HG03342 (cell line): ENCODE measurements at regions not wholly inside any gene's neighbourhood (a gene's known extent, or its start where the extent isn't known, plus 50 kb on each side); places are given as distances from the start of the nearest gene placed in this dataset.
A peak's percentile ranks its signal among the peaks of the same experiment; 100 is the strongest.
"Not testable (repeated sequence)": the region's sequence is repeated elsewhere in the genome, so short reads cannot be mapped to it uniquely, and the experiment has no call there.

Source experiments
- ATAC-seq: cut with Tn5 transposase; IDR thresholded peaks from one replicate; pipeline ENCODE4 v1.9.1; 2021; ENCODE audit warnings: mild to moderate bottlenecking, moderate library complexity; ENCODE audit not compliant: unreplicated experiment

DNA sequence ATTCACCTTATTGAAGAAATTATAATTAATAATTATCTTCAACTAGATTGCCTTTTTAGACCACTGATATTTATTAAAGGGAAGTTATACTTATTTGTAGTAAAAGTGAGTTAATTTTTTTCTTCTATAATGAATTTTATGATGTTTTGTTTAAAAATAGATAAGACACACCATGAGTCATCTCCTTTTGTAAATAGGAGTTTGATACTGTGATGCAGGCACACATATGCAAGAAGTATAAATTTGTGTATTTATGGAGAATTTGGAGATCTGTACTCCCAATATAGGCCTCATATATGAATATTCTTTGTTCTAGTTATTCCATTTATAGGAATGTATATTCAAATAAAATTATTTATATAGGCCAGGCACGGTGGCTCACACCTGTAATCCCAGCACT lies 703.5 kb upstream of the CHAC2 start:
- no peak for ATAC-seq

DNA sequence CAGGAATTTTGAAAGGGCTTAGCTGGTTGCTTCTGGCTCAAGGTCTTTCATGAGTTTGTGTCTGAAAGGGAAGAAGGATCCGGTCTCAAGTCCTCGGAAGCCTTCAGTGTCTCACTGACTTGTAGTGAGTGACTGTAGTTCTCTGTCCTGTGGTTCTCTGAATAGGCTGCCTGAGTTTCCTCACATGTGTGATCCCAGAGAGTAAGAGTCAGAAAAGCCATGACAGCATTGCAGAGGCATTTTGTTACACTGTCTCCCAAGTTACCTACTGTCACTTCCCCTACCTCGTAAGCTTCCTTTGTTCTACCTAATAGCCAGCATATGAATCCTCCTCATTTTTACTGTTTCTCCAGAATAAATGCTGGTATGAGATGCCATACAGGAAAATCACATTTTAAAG lies 709.1 kb upstream of the CHAC2 start:
- no peak for ATAC-seq

DNA sequence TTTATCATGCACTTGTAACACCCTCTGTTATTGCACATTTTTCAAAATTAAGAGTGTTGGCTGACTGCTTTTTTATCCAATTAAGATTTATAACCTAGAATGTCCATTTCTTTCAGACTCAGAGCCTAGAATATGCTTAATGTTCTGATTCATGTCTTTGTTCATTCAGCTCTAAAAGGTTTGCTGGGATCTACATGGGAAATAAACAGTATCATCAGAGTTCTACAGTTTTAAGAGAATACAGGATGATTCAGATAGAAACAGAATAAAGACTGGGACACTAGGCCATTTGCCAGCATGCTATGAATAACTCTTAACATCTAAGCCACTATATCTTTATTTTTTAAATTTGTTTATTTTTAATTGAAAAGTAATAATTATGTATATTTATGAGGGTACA lies 713.7 kb upstream of the CHAC2 start:
- ATAC-seq = no peak

DNA sequence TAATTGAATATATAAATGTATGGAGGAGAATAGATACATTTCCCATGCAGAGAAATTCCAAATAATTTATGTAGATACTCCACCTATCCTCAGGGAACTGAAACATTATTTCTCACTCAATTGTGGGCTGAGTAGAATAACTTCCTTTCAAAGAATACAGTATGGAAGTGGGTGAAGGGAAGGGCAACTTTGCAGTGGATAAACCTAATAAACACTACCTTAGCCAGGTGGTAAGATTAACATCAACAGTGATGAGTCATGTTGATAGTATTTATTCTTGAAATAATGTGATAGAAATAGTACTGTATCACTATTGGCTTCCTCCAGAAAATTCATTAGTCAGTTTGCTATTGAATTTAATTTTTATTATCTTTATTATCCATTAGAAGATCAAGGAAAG lies 716.4 kb upstream of the CHAC2 start:
- no peak for ATAC-seq

DNA sequence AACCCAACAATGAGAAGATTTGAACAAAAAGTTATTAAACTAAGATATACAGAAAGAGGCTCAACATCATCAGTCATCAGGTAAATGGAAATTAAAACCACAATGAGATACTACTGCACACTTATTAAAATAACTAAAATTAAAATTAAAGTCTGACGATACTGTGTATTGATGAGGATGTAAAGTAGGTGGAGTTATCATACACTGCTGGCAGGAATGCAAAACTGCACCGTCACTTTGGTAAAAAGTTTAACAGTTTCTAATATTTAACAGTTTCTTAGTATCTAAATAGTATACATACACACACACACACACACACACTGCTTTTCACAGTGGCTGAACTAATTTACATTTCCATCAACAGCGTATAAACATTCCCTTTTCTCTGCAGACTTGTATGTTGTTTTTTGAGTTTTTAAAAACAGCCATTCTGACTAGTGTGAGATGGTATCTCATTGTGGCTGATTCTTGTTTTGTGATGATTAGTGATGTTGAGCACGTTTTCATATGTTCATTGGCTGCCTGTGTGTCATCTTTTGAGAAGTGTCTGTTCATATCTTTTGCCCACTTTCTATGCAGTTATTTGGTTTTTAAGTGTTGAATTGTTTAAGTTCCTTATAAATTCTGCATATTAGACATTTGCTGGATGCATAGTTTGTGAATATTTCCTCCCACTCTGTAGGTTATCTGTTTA lies 726.9 kb upstream of the CHAC2 start:
- no peak for ATAC-seq

DNA sequence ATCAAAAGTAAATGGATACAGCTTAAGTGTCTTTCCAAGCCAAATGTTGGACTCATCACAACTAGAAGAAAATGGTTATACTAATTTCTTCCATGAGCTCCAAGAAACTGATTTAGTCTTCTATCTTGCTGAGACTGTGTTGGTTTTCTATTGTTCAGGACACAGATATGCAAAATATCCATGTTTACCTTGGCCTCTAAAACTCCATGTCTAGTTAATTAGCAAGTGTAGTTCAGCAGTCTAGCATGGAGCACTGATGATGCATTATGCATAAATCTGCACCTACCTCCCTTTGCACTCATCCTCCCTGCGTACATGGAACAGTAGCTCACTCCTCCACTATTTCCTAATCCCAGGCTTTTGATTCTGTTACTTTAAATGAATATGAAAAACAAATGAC lies 731.4 kb upstream of the CHAC2 start:
- ATAC-seq = no peak

DNA sequence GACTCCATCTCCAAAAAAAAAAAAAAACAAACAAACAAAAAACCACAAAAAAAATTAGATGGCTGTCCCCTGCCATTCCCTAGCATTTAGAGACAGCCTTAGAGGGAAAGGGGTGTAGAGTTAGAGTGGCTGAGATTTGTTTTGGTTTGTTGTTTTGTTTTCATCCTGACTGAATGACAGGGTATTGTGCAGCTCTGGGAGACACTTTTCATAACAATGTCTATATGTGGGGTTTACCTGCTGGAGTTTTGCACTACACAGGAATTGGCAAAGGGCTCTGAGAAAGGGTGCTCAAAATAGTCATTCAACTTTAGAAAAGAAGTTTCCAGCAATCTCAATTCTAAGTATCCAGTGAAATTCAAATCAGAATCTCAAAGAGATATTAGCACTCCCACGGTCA lies 732.5 kb upstream of the CHAC2 start:
- no peak for ATAC-seq

DNA sequence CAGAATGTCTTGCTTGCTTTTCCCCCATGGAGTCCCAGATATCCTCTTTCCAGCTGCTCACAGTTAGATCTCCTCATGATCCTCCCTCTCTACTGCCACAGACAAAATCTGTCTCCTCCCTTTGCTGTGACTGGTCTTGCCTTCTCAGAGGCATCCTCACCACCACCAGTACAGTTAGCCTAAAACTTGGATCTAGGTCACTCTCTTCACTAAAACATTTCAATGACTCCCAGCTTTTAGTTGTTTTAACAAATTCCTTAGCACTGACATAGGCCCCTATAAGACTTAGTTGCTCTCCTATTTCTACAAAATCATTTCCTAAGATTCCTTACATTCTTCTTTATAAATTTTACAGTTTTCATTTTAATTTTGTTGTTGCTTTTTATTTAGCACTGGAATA lies 734.2 kb upstream of the CHAC2 start:
- ATAC-seq = no peak

DNA sequence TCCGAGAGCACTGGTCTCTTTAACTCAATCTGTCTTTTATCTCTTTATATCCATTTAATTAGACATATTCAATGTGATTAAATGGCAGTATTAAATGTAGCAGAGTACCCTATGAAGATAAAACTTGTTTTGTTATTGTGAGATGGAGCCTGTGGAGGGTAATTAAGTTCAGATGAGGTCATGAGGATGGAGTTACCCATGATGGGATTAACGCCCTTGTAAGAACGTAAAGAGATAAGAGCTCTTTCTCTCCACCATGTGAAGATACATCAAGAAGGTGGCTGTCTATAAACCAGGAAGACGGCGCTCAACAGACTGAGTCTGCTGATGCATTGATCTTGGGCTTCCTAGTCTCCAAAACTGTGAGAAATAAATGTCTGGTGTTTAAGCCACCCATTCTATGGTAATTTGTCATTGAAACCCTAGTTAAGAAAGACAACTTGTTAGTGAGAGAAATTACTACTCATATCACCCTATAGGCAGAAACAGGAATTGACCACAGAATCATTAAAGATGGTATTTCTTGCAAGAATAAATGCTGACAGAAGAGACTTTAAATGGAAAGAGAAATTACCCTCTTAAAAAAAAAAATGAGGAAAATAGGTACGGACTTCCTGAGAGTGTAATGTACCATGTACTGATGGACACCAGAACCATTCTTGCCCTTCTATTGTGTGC lies 738.7 kb upstream of the CHAC2 start:
- ATAC-seq = no peak

DNA sequence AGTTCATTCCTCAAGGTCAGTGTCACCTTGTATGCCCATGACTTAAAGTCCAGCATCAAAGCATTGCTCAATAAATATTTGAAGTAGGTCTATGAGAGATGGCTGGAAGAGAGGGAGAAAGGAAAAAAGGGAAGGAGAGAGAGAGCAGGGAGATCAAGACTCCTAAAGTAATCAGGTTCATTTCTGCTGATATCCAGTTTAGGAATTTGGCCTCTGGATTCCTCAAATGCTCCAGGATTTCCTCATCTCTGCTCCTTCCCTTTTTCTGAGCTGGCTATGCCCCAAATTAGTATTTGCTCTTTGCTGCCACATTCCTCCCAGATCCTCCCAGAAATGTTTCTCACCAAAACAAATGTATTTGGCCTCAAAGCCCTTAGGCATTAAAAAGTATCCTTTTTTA lies 739.4 kb upstream of the CHAC2 start:
- no peak for ATAC-seq

DNA sequence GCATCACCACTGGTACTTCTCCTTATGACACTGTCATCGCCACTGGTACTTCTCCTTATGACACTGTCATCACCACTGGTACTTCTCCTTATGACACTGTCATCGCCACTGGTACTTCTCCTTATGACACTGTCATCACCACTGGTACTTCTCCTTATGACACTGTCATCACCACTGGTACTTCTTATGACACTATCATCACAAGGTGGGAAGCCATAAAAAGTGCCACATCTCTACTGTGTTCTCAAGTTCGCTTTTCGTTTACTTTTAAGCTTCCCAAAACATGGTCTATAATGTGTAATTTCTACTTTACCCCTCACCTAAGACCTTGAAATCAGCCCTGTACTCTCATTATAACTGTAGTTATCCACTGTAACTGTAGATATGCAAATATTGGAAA lies 745.4 kb upstream of the CHAC2 start:
- not testable (repeated sequence) for ATAC-seq

DNA sequence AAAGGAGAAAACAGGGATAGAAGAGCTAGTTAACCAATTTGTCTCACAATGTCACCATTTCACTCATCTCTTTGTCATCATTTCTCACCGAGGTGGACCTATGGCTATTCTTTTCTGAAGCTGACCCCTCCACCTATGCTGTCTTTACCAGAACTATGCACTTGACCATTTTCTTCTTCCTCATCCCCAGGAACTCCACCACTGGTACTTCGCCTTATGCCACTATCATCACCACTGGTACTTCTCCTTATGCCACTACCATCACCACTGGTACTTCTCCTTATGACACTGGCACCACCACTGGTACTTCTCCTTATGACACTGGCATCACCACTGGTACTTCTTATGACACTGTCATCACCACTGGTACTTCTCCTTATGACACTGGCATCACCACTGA lies 745.8 kb upstream of the CHAC2 start:
- ATAC-seq = no peak

DNA sequence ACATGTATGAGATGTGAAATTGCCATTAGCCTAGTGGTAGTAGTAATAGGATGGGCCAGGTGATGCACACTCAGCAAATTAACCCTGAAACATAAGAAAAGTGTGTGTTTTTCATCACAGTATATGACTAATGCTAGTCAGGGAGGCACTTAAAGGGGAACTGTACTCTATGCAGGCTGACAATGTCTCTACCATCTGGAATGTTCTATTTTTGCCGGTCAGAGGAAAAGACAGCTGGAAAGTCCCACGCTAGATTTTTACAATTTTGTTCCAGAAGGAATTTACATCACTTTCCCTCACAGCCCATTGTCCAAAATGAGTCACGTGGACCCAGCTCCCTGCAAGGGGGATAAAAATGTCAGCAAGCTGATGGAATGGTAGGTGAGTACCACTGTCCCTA lies 746.3 kb upstream of the CHAC2 start:
- no peak for ATAC-seq

DNA sequence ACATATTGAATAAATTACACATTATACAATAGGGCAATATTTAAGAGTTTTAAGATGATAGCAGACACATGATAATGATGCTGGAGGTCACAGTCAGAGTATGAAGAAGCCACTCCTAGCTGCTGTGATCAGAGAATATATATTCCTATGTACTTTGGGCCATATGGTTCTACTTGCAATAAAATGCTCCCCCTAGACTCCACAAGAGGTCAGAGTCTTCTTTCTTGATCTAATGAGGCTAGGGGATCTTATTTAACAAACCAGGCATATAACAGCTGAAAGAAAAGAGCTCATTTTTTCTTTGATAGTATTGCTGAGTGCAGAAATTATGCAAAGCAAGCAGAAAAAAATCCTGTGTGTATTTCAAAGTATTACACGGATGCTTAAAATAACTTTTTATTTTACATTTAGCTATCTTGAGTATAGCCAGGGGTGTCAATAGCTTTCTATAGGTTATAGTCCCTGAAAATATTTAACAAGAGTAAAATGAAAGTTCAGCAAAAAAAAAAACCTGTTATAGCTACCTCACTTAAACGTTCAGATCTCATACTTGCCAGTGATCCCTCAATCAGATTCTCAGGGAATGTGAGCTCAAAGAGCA lies 748.7 kb upstream of the CHAC2 start:
- no peak for ATAC-seq

DNA sequence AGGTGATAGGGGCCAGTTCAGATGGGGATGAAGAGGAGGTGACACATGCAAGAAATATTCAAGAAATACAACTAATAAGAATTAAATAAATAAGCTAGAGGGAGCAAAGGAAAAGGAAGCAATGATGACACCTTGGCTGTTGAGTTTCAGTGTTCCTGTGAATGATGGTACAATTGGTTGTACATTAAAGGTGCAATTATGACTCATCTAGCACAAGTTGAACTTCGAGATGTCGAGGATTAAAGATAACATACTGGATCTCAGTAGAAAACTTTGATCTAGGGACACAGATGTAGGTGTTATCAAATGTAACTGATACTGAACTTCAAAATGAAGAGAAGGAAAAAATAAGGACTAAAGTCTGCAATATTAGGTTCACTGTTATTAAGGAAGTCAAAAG lies 760.6 kb upstream of the CHAC2 start:
- no peak for ATAC-seq

DNA sequence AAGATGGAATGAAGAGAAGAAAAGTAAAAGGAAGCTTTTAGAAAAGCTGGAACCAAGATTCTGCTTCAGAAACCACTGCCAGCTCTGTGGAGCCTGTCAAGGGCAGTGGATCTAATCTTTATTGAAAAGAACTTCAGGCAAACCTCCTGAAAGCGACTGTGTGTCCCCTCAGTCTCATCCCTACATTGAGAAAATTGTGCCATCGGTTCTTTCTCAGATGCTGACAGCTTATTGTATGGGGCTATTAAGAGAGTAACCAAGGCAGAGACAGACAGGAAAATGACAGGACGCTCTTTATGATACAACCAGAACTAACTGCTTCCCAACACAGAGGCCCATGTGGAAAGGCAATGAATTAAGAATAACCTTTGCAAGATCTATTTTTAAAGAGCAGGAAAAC lies 763.2 kb upstream of the CHAC2 start:
- ATAC-seq = no peak

DNA sequence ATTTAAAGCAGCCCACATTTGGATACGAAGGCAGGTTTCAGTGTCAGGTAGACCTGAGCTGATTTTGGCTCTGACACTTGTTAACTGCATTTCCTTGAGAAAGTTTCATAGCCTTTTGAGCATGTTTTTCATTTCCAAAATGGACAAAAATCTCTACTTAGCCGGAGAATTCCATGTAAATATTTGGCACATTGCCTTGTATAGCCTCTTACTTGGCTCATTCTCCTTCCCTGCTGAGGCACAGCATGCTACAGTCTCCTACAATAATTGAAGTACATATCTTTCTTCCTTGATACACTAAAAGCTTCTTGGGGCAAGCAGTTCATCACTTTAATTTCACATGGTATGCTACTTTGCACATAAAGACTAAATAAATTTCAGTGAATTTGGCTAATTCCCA lies 772.2 kb upstream of the CHAC2 start:
- ATAC-seq = no peak

DNA sequence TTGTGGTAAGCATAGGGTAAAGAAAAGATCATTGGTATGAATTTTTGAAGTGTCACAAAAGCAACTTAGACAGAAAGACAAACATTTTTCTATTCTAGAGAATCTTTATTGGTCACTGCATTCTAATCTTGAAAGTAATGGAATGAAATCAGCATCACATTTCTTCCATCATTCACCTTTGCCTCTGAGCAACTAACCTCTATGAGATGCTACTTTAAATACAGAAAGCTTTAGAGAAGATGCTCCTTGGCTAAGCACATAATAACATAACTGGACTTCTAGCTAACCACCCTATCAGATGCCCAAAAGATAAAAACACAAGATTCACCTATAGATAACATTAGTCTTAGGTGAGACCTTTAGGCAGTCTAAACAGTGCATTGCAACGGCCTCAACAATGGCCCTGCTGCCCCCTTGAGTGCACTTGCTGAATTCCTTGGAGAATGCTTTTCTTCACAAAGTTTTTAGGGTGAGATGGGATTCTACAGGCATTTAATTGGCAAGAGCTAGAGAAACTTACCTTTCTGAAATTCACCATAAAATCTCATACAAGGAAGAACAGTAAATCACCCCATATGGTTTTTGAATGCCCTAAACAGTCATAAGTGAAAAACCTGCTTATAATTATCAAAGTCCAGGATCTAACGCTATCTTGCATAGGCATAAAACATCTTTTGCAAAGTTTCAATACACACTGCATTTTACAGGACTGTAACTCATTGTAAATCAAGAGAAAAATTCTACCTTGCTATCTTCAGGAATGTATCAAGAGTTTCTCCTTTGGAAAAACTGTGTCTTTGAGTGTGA lies 791.3 kb upstream of the CHAC2 start:
- peak; percentile 83 for ATAC-seq

DNA sequence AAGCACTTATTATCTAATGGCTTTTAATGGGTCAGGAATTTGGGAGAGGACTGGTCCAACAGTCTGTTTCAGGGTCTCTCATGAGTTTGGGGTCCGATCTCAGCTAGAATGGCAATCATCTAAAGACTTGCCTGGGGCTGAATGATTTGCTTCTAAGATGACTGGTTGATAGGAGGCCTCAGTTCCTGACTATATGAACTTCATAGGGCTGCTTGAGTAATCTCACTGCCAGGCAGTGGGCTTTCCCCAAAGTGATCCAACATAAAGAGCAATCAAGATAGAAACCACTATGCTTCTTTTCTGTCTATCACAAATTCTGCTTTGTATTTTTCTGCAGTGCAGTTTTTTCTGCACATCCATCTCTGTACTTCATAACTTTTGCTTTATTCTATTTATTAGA lies 793.5 kb upstream of the CHAC2 start:
- no peak for ATAC-seq

DNA sequence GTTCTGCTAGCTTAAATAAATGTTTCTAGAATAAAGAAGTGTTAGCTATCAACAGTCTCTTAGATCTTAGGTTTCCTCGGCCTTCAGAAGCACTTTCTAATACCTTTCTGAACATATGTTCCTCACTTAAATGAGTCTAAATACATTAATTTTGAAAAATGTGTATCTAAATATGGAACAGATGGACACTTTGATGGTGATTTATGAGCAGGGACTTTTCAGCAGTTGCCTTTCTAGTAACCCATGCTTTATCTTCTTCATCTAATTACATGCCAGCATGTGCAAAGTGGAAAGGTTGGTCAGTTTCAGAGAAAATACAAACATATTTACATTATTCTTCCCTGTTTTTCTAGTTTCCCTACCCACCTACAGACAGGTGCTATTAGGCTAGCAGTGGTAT lies 797.0 kb upstream of the CHAC2 start:
- ATAC-seq = no peak

DNA sequence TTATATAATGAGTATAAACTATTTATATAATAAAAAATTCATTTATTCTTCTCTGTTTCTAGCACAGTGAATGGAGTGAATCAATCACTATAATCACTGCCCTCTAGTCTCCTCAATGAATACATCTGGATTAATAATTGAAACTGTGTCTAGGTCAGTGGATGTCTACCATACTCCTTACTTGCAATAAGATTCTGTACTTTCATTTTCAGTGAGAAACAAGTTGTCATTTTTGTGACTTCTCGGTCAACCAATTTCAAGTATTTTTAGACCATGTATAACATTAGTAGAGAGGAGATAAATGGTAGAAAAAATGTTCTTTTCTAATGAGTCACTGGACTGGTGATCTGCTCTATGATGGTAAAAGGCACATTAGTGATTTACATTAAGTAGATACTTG lies 799.6 kb upstream of the CHAC2 start:
- no peak for ATAC-seq
